IMR-90 (cell line): ENCODE measurements at regions not wholly inside any gene's neighbourhood (a gene's known extent, or its start where the extent isn't known, plus 50 kb on each side); places are given as distances from the start of the nearest gene placed in this dataset.

Experiments used
- ATAC-seq: fragments of 200-7000 bp; cut with Tn5 transposase; 2 replicates; pipeline ENCODE4 v1.9.1; 2020; ENCODE audit warnings: low read depth, mild to moderate bottlenecking, moderate library complexity
- BruUV-seq: library from RNA; stranded (reverse); fragments of 400-500 nt; replicated peaks from 2 replicates; lab custom pipeline; 2021; lab: Mats Ljungman, UMichigan
- CTCF ChIA-PET: fragments of 300-600 bp; formaldehyde crosslinking; extraction: SDS; loops from one replicate; lab custom pipeline; 2021; ENCODE audit warnings: antibody characterized with exemption; lab: Yijun Ruan, JAX
- POLR2A ChIA-PET: fragments of 300-600 bp; sonication (Branson Sonifier 250); formaldehyde crosslinking; loops from one replicate; lab custom pipeline; 2022; ENCODE audit warnings: antibody characterized with exemption; ENCODE audit not compliant: unreplicated experiment; lab: Charles Lee
- DNase-seq: peaks from one replicate; pipeline ENCODE4 v3.0.0; 2013
- H2AFZ ChIP-seq: replicated peaks from 2 replicates; pipeline ENCODE3; 2013; ENCODE audit warnings: low read length, mild to moderate bottlenecking; ENCODE audit not compliant: poor library complexity
- H2AK5ac ChIP-seq: 2 replicates; pipeline ENCODE4 v1.6.1; 2013; ENCODE audit warnings: low read depth, low read length, inconsistent platforms
- H2AK9ac ChIP-seq: replicated peaks from 2 replicates; pipeline ENCODE3; 2013; ENCODE audit warnings: mild to moderate bottlenecking, low read depth, low read length, moderate library complexity; ENCODE audit not compliant: poor library complexity
- H2BK120ac ChIP-seq: 2 replicates; pipeline ENCODE4 v1.6.1; 2013; ENCODE audit warnings: low read depth, low read length, inconsistent platforms
- H2BK15ac ChIP-seq: 3 replicates; pipeline ENCODE4 v1.6.1; 2013; ENCODE audit warnings: low read depth, low read length, inconsistent platforms
- H2BK20ac ChIP-seq: 2 replicates; pipeline ENCODE4 v1.6.1; 2013; ENCODE audit warnings: low read depth, mild to moderate bottlenecking, inconsistent platforms, low read length, moderate library complexity
- H2BK5ac ChIP-seq: 2 replicates; pipeline ENCODE4 v1.6.1; 2013; ENCODE audit warnings: mild to moderate bottlenecking, low read depth, low read length, inconsistent platforms; ENCODE audit not compliant: poor library complexity, severe bottlenecking
- H3K14ac ChIP-seq: replicated peaks from 2 replicates; pipeline ENCODE4 v1.6.1; 2013; ENCODE audit warnings: low read depth, low read length, inconsistent platforms
- H3K18ac ChIP-seq: 2 replicates; pipeline ENCODE4 v1.6.1; 2013; ENCODE audit warnings: low read depth, low read length, control low read depth
- H3K23ac ChIP-seq: 2 replicates; pipeline ENCODE4 v1.6.1; 2013; ENCODE audit warnings: low read depth, low read length, inconsistent platforms
- H3K27ac ChIP-seq: 2 replicates; pipeline ENCODE4 v1.5.1; 2013; ENCODE audit warnings: mild to moderate bottlenecking, control low read depth, low read length; ENCODE audit not compliant: insufficient read depth
- H3K27me3 ChIP-seq: 2 replicates; pipeline ENCODE4 v1.6.1; 2013; ENCODE audit warnings: low read length; ENCODE audit not compliant: control insufficient read depth, insufficient read depth
- H3K36me3 ChIP-seq: 2 replicates; pipeline ENCODE4 v1.6.1; 2013; ENCODE audit warnings: low read length, mixed read lengths; ENCODE audit not compliant: control insufficient read depth, insufficient read depth
- H3K4ac ChIP-seq: 2 replicates; pipeline ENCODE4 v1.6.1; 2013; ENCODE audit warnings: low read depth, low read length, inconsistent platforms
- H3K4me1 ChIP-seq: 2 replicates; pipeline ENCODE4 v1.6.1; 2013; ENCODE audit warnings: low read length, mixed read lengths; ENCODE audit not compliant: control insufficient read depth, insufficient read depth
- H3K4me2 ChIP-seq: 2 replicates; pipeline ENCODE4 v1.6.1; 2013; ENCODE audit warnings: low read depth, mild to moderate bottlenecking, control low read depth, low read length, moderate library complexity
- H3K4me3 ChIP-seq: 2 replicates; pipeline ENCODE4 v1.5.1; 2013; ENCODE audit warnings: low read depth, mild to moderate bottlenecking, control low read depth, low read length, moderate library complexity; ENCODE audit not compliant: insufficient read depth
- H3K56ac ChIP-seq: 2 replicates; pipeline ENCODE4 v1.6.1; 2013; ENCODE audit warnings: low read length, inconsistent platforms; ENCODE audit not compliant: insufficient read depth; ENCODE audit errors: extremely low read depth
- H3K79me1 ChIP-seq, 2 experiments: 2 replicates each; pipeline ENCODE4 v1.6.1; 2013; ENCODE audit warnings: low read length in 2 of 2, inconsistent platforms in 1 of 2, low read depth in 1 of 2
- H3K9ac ChIP-seq: 2 replicates; pipeline ENCODE4 v1.6.1; 2013; ENCODE audit warnings: low read depth, low read length, control low read depth
- H3K9me1 ChIP-seq: 2 replicates; pipeline ENCODE4 v1.6.1; 2013; ENCODE audit warnings: low read length, inconsistent platforms; ENCODE audit not compliant: insufficient read depth
- H3K9me3 ChIP-seq: 2 replicates; pipeline ENCODE4 v1.6.1; 2013; ENCODE audit warnings: low read length; ENCODE audit not compliant: control insufficient read depth, insufficient read depth
- H4K20me1 ChIP-seq: 2 replicates; pipeline ENCODE4 v1.6.1; 2013; ENCODE audit warnings: low read length, inconsistent platforms; ENCODE audit not compliant: insufficient read depth
- H4K5ac ChIP-seq: 2 replicates; pipeline ENCODE4 v1.6.1; 2013; ENCODE audit warnings: mild to moderate bottlenecking, low read depth, low read length, control low read depth
- H4K8ac ChIP-seq, 2 experiments: 2 replicates each; pipeline ENCODE4 v1.6.1; 2013; ENCODE audit warnings: low read depth in 2 of 2, low read length in 2 of 2, control low read depth in 1 of 2, inconsistent platforms in 1 of 2
- H4K91ac ChIP-seq: 2 replicates; pipeline ENCODE4 v1.6.1; 2013; ENCODE audit warnings: low read depth, low read length, inconsistent platforms; ENCODE audit not compliant: insufficient read depth
- MAFK ChIP-seq: IDR thresholded peaks from 2 replicates; pipeline ENCODE4 v1.6.1; 2012; ENCODE audit warnings: low read depth, low read length, improper control_type of control experiment
- RFX5 ChIP-seq: IDR thresholded peaks from 2 replicates; pipeline ENCODE4 v1.8.0; 2012; ENCODE audit warnings: low read depth, mild to moderate bottlenecking, low read length, moderate library complexity
- WGBS, 2 experiments: methylation state at CpG; one replicate each; pipeline versions ENCODE4 v1.1.5 to v1.1.7; 2013; ENCODE audit warnings: missing lambda C conversion rate in 2 of 2; ENCODE audit not compliant: insufficient read length in 1 of 2; ENCODE audit errors: extremely low coverage in 2 of 2; 5-methylcytosine and 5-hydroxymethylcytosine counted together
- dilution Hi-C: fragments of 300-500 bp; cut with HindIII; formaldehyde crosslinking; loops from one replicate; pipeline ENCODE4 v1.14.3; 2018; ENCODE audit warnings: low sequenced_read_pairs; ENCODE audit not compliant: unreplicated experiment
- in situ Hi-C: fragments of 300-500 bp; cut with MboI; formaldehyde crosslinking; loops from 3 replicates; pipeline ENCODE4 v1.14.3; 2019; ENCODE audit warnings: low sequenced_read_pairs, inconsistent platforms, mixed read lengths
- intact Hi-C: fragments of 100-400 bp; cut with micrococcal nuclease; formaldehyde crosslinking; loops from 2 replicates; pipeline ENCODE4 v1.10.0; 2022

DNA sequence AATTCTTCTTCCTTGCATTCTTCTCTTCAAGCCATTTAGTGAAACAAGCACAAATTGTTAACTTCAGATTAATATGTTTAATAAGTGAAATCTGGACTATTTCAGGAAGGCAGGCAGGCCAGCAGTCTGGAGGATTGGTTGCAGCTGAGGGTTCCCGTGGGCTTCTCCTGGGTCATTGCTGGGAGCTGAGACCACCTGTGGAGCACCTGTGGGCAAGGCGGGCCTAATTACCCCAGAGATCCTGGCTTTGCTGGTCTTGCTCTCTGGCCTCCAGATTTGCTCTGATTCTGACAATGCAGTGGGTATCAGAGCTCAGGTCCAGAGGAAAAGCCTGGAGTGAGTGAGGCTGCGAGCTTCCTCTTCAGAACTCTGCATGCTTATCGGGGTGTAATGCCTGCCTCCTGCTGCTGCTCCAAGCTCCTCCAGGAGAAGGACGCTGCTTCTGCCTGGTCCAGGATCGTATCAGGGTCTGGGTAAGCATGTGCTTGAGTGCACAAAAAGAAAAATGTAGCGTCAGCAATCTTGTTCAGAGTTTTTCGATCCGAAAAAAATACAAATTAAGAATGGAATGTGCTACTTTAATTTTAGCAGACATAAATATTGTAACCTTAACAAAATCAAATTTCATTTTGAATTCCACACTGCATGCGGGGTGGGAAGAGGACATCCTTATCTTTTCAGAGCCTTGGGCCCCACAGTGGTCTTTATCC is 93.8 kb downstream of the TMEM30B start:
- no peaks in the 10 kb centered on the region for H4K20me1 ChIP-seq
- H2AFZ ChIP-seq: no peak overlapping the region
- H2BK15ac ChIP-seq: peak overlapping the region; percentile 80; the same call in 1 of the 3 replicates
- intact Hi-C loops (loop anchor here (10.0 kb wide), 1 partner anchor 163 kb away; no protein-coding TSS in a partner anchor), dilution Hi-C loops (no loop called here), in situ Hi-C loops (no loop called here)
- peak overlapping the region; percentile 58 for H2BK120ac ChIP-seq
- no peak overlapping the region for H3K4me2 ChIP-seq
- H3K9me1 ChIP-seq: peaks cover 12% of the 10 kb centered on the region
- peaks cover 29% of the 10 kb centered on the region for H3K4me1 ChIP-seq
- no TSS peak for BruUV-seq
- peak overlapping the region; percentile 84 for H3K18ac ChIP-seq
- no peaks in the 10 kb centered on the region for H3K9me3 ChIP-seq
- H2BK20ac ChIP-seq: peak overlapping the region; percentile 85
- no peaks in the 10 kb centered on the region for H3K79me1 ChIP-seq
- no peak overlapping the region for H3K4me3 ChIP-seq
- no peak overlapping the region for H2AK9ac ChIP-seq
- peak overlapping the region; percentile 59 to 67; a peak in 3 of 4 replicates for H4K8ac ChIP-seq
- DNase-seq: no peak
- H3K14ac ChIP-seq: 0 out of 2 replicates have a peak overlapping the region, but pooled peaks have one; percentile 20
- ChIA-PET CTCF (no interaction called here), POLR2A (no interaction called here)
- peak overlapping the region; percentile 62 for H3K4ac ChIP-seq
- TF ChIP-seq RFX5 (no peak), MAFK (peak; percentile 89)
- H2AK5ac ChIP-seq: peak overlapping the region; percentile 87; the same call in 1 of the 2 replicates
- H3K27me3 ChIP-seq: no peaks in the 10 kb centered on the region
- H3K9ac ChIP-seq: peak overlapping the region; percentile 1; the same call in 1 of the 2 replicates
- H2BK5ac ChIP-seq: no peak overlapping the region
- 89% methylated on average over 4 of the region's 10 CpGs; no CpG with 5 or more reads in 1 of the 2 experiments for WGBS, 2 experiments
- ATAC-seq: no peak
- peak overlapping the region; percentile 85 for H4K91ac ChIP-seq
- no peaks in the 10 kb centered on the region for H3K36me3 ChIP-seq
- peak overlapping the region; percentile 53 for H3K27ac ChIP-seq
- H4K5ac ChIP-seq: peak overlapping the region; percentile 43; the same call in 1 of the 2 replicates
- 0 out of 2 replicates have a peak overlapping the region, but pooled peaks have one; percentile 17 for H3K56ac ChIP-seq
- H3K23ac ChIP-seq: no peak overlapping the region; the same call in 1 of the 2 replicates
